Calu3 (cell line): ENCODE measurements at regions not wholly inside any gene's neighbourhood (a gene's known extent, or its start where the extent isn't known, plus 50 kb on each side); places are given as distances from the start of the nearest gene placed in this dataset.

Source experiments
- BruUV-seq: library from RNA; stranded (reverse); fragments of 400-500 nt; replicated peaks from 2 replicates; lab custom pipeline; 2021; lab: Mats Ljungman, UMichigan
- CTCF ChIA-PET: fragments of 300-600 bp; sonication (Branson Sonifier 250); formaldehyde crosslinking; loops from one replicate; lab custom pipeline; 2022; ENCODE audit warnings: antibody characterized with exemption; lab: Charles Lee
- DNase-seq: peaks from one replicate; pipeline ENCODE4 v3.0.0; 2022
- H3K27ac Mint-ChIP-seq: one replicate; pipeline ENCODE4 v1.8.0; 2022; ENCODE audit warnings: mixed read lengths; ENCODE audit not compliant: unreplicated experiment
- H3K27me3 Mint-ChIP-seq: one replicate; pipeline ENCODE4 v1.8.0; 2022; ENCODE audit warnings: mixed read lengths; ENCODE audit not compliant: unreplicated experiment
- H3K36me3 Mint-ChIP-seq: one replicate; pipeline ENCODE4 v1.8.0; 2022; ENCODE audit warnings: mild to moderate bottlenecking, moderate library complexity, mixed read lengths; ENCODE audit not compliant: insufficient read depth, unreplicated experiment
- H3K4me1 Mint-ChIP-seq: one replicate; pipeline ENCODE4 v1.8.0; 2022; ENCODE audit warnings: mild to moderate bottlenecking, low read depth, mixed read lengths; ENCODE audit not compliant: unreplicated experiment
- H3K4me3 Mint-ChIP-seq: one replicate; pipeline ENCODE4 v1.8.0; 2022; ENCODE audit warnings: mild to moderate bottlenecking, low read depth, moderate library complexity, mixed read lengths; ENCODE audit not compliant: unreplicated experiment
- H3K9me3 Mint-ChIP-seq: one replicate; pipeline ENCODE4 v1.8.0; 2022; ENCODE audit warnings: low read depth, mixed read lengths; ENCODE audit not compliant: unreplicated experiment
- intact Hi-C: fragments of 100-400 bp; cut with micrococcal nuclease; formaldehyde crosslinking; loops from one replicate; pipeline ENCODE4 v1.10.0; 2022; ENCODE audit not compliant: unreplicated experiment
- TF ChIP-seq, protein P1 (sequence below): fragments of 200-600 bp; IDR thresholded peaks from one replicate; pipeline ENCODE4 v1.8.0; 2022; ENCODE audit warnings: antibody characterized with exemption; ENCODE audit not compliant: unreplicated experiment

GRCh38 chr16:25431472-25431871, 173.8 kb upstream of the ZKSCAN2 start:
- H3K27me3 Mint-ChIP-seq = peaks cover 24% of the 10 kb centered on the region
- H3K4me3 Mint-ChIP-seq = no peak overlapping the region
- TF ChIP-seq, protein P1, sequence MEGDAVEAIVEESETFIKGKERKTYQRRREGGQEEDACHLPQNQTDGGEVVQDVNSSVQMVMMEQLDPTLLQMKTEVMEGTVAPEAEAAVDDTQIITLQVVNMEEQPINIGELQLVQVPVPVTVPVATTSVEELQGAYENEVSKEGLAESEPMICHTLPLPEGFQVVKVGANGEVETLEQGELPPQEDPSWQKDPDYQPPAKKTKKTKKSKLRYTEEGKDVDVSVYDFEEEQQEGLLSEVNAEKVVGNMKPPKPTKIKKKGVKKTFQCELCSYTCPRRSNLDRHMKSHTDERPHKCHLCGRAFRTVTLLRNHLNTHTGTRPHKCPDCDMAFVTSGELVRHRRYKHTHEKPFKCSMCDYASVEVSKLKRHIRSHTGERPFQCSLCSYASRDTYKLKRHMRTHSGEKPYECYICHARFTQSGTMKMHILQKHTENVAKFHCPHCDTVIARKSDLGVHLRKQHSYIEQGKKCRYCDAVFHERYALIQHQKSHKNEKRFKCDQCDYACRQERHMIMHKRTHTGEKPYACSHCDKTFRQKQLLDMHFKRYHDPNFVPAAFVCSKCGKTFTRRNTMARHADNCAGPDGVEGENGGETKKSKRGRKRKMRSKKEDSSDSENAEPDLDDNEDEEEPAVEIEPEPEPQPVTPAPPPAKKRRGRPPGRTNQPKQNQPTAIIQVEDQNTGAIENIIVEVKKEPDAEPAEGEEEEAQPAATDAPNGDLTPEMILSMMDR = no peak
- no peaks in the 10 kb centered on the region for H3K36me3 Mint-ChIP-seq
- no peak overlapping the region for H3K27ac Mint-ChIP-seq
- no peak for DNase-seq
- no TSS peak for BruUV-seq
- intact Hi-C loops = no loop called here
- H3K4me1 Mint-ChIP-seq = no peaks in the 10 kb centered on the region
- CTCF ChIA-PET = no interaction called here
- peaks cover 3% of the 10 kb centered on the region for H3K9me3 Mint-ChIP-seq

GRCh38 chr16:25426829-25427228, 169.2 kb upstream of the ZKSCAN2 start:
- BruUV-seq = no TSS peak
- peaks cover 4% of the 10 kb centered on the region for H3K27me3 Mint-ChIP-seq
- H3K4me3 Mint-ChIP-seq = no peak overlapping the region
- H3K9me3 Mint-ChIP-seq = peaks cover 3% of the 10 kb centered on the region
- no peaks in the 10 kb centered on the region for H3K4me1 Mint-ChIP-seq
- H3K27ac Mint-ChIP-seq = no peak overlapping the region
- DNase-seq = no peak
- CTCF ChIA-PET = interaction anchor here (0.9 kb wide), 1 partner anchor 9 kb away, joined by 3 read pairs; no protein-coding TSS in a partner anchor
- TF ChIP-seq, protein P1 = no peak
- intact Hi-C loops = no loop called here
- no peaks in the 10 kb centered on the region for H3K36me3 Mint-ChIP-seq

GRCh38 chr16:25419681-25420080, 162.0 kb upstream of the ZKSCAN2 start:
- Mint-ChIP-seq H3K9me3 (no peaks in the 10 kb centered on the region), H3K4me1 (no peaks in the 10 kb centered on the region), H3K36me3 (no peaks in the 10 kb centered on the region), H3K27me3 (peaks cover 8% of the 10 kb centered on the region), H3K4me3 (no peak overlapping the region), H3K27ac (no peak overlapping the region)
- TF ChIP-seq, protein P1 = no peak
- CTCF ChIA-PET = no interaction called here
- no TSS peak for BruUV-seq
- no peak for DNase-seq
- intact Hi-C loops = no loop called here

GRCh38 chr16:25419153-25419552, 161.5 kb upstream of the ZKSCAN2 start:
- Mint-ChIP-seq H3K9me3 (no peaks in the 10 kb centered on the region), H3K4me1 (no peaks in the 10 kb centered on the region), H3K36me3 (no peaks in the 10 kb centered on the region), H3K27ac (no peak overlapping the region), H3K4me3 (no peak overlapping the region), H3K27me3 (peaks cover 8% of the 10 kb centered on the region)
- intact Hi-C loops = no loop called here
- CTCF ChIA-PET = interaction anchor here (1.1 kb wide), 1 partner anchor 48 kb away, joined by 3 read pairs; no protein-coding TSS in a partner anchor
- no TSS peak for BruUV-seq
- no peak for DNase-seq
- TF ChIP-seq, protein P1 = no peak
